Glutamatergic neuron (in vitro differentiated cells): ENCODE measurements at regions not wholly inside any gene's neighbourhood (a gene's known extent, or its start where the extent isn't known, plus 50 kb on each side); places are given as distances from the start of the nearest gene placed in this dataset.
A peak's percentile ranks its signal among the peaks of the same experiment; 100 is the strongest.

Experiments used
- DNase-seq: peaks from one replicate; pipeline ENCODE4 v3.0.0; 2022
- H3K27ac Mint-ChIP-seq: one replicate; pipeline ENCODE4 v1.8.0; 2020; ENCODE audit warnings: mild to moderate bottlenecking, mixed read lengths, inconsistent platforms; ENCODE audit not compliant: unreplicated experiment
- H3K27me3 Mint-ChIP-seq: one replicate; pipeline ENCODE4 v1.8.0; 2020; ENCODE audit warnings: mild to moderate bottlenecking, moderate library complexity, mixed read lengths, inconsistent platforms; ENCODE audit not compliant: unreplicated experiment
- H3K36me3 Mint-ChIP-seq: one replicate; pipeline ENCODE4 v1.8.0; 2020; ENCODE audit warnings: mild to moderate bottlenecking, mixed read lengths, inconsistent platforms; ENCODE audit not compliant: unreplicated experiment
- H3K4me1 Mint-ChIP-seq: one replicate; pipeline ENCODE4 v1.8.0; 2020; ENCODE audit warnings: mild to moderate bottlenecking, low read depth, mixed read lengths, inconsistent platforms; ENCODE audit not compliant: unreplicated experiment
- H3K4me3 Mint-ChIP-seq: one replicate; pipeline ENCODE4 v1.8.0; 2020; ENCODE audit warnings: mild to moderate bottlenecking, mixed read lengths, inconsistent platforms; ENCODE audit not compliant: unreplicated experiment
- H3K9me3 Mint-ChIP-seq: one replicate; pipeline ENCODE4 v1.8.0; 2020; ENCODE audit warnings: mild to moderate bottlenecking, moderate library complexity, mixed read lengths, inconsistent platforms; ENCODE audit not compliant: unreplicated experiment
- TF ChIP-seq, protein P1 (sequence below): fragments of 200-600 bp; sonication (generic); IDR thresholded peaks from one replicate; pipeline ENCODE4 v1.5.0; 2021; ENCODE audit not compliant: partially characterized antibody, unreplicated experiment

DNA sequence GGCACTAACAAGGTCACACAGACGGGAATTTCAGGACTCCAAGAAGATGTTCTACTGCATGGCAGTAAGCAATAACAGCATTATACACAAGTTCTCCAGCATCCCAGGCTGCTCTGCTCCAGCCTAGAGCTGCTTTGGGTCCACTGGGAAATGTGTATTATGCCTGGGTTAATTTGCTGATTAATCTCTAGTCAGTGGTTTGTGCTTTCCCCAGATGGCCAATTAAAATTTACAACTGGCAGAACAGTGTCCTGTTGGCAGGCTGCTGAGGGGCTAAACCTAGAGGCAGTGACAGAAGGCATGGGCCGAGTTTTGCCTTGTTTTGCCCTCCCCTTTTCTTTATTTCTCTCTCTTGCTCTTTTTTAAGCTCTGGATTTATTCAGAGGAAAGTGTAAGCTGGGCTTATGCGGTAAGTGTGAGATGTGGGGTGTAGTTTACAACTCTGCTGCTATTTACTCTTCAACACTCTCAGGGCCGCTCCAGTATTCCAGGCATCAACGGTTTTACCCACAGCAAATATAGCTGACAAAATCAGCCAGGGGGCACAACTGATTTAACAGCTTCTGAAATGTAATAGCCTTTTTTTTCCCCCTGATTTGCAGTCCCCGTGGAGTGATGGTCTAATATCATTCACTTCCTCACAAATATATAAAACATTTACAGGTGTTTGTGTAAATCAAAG, 348.0 kb downstream of the GPD2 start:
- TF ChIP-seq, protein P1, sequence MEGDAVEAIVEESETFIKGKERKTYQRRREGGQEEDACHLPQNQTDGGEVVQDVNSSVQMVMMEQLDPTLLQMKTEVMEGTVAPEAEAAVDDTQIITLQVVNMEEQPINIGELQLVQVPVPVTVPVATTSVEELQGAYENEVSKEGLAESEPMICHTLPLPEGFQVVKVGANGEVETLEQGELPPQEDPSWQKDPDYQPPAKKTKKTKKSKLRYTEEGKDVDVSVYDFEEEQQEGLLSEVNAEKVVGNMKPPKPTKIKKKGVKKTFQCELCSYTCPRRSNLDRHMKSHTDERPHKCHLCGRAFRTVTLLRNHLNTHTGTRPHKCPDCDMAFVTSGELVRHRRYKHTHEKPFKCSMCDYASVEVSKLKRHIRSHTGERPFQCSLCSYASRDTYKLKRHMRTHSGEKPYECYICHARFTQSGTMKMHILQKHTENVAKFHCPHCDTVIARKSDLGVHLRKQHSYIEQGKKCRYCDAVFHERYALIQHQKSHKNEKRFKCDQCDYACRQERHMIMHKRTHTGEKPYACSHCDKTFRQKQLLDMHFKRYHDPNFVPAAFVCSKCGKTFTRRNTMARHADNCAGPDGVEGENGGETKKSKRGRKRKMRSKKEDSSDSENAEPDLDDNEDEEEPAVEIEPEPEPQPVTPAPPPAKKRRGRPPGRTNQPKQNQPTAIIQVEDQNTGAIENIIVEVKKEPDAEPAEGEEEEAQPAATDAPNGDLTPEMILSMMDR, result no peak
- Mint-ChIP-seq H3K27ac (peak overlapping the region; percentile 81), H3K36me3 (no peaks in the 10 kb centered on the region), H3K9me3 (peaks cover 3% of the 10 kb centered on the region), H3K27me3 (peaks cover 2% of the 10 kb centered on the region), H3K4me1 (peaks cover 8% of the 10 kb centered on the region), H3K4me3 (peak overlapping the region; percentile 52)
- peak; percentile 21 for DNase-seq

DNA sequence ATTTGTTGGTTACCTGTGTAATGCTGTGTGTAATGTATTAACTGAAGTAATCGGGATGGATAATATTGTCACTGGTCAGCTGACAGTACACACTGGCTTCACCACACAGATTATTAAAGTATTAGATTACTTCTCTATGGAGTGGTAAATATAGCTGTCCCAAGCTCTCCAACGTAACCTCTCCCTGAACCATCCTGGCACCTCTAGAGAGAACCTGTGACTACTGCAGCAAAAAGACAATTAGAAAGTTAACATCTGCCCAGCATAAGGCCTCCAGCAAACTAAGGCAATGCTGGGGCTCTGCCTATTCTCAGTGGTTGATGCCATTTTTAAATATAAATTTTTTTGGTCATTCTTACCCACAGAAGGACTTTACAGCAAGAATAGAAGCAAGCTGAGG, 351.3 kb downstream of the GPD2 start:
- H3K4me1 Mint-ChIP-seq, result peaks cover 8% of the 10 kb centered on the region

DNA sequence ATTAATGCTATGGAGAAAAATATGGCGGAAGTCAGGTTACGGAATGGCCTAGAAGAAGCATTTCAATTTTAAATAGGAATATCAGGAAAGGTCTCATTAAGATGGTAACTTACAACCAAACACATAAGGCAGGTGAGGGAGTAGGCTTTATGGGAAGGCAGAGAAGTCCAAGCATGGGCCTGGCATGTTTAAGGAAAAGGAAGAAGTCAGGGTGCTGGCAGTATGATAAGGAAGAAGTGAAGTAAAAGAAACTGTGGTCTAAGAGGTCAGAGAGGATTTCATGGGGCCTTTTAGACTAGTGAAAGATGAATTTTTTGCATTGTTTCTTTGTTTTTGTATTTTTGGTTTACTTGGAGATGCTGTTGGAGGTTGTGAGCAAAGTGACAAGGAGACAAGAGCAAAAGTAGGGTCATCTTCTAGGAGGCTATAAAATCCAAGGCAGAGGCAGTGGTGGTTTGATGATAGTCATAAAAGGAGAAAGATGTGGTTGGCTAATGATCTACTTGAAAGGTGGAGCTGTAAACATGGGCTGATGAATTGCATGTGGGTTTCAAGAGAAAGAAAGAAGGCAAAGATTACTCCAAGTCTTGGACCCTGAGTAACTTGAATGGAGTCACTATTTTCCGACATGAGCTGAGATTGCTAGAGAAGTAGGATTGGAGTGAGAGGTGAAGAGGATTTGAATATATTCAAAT, 354.3 kb downstream of the GPD2 start:
- DNase-seq, result no peak
- no peak overlapping the region for H3K27ac Mint-ChIP-seq
- H3K4me1 Mint-ChIP-seq, result no peaks in the 10 kb centered on the region
- no peaks in the 10 kb centered on the region for H3K9me3 Mint-ChIP-seq
- H3K27me3 Mint-ChIP-seq, result peaks cover 2% of the 10 kb centered on the region
- no peak overlapping the region for H3K4me3 Mint-ChIP-seq
- H3K36me3 Mint-ChIP-seq, result no peaks in the 10 kb centered on the region
- TF ChIP-seq, protein P1, result no peak

More for the DNA sequence above, 351.3 kb downstream of the GPD2 start:
- no peak for DNase-seq
- Mint-ChIP-seq H3K36me3 (no peaks in the 10 kb centered on the region), H3K4me3 (no peak overlapping the region), H3K9me3 (no peaks in the 10 kb centered on the region), H3K27ac (no peak overlapping the region), H3K27me3 (peaks cover 2% of the 10 kb centered on the region)
- TF ChIP-seq, protein P1, result no peak

DNA sequence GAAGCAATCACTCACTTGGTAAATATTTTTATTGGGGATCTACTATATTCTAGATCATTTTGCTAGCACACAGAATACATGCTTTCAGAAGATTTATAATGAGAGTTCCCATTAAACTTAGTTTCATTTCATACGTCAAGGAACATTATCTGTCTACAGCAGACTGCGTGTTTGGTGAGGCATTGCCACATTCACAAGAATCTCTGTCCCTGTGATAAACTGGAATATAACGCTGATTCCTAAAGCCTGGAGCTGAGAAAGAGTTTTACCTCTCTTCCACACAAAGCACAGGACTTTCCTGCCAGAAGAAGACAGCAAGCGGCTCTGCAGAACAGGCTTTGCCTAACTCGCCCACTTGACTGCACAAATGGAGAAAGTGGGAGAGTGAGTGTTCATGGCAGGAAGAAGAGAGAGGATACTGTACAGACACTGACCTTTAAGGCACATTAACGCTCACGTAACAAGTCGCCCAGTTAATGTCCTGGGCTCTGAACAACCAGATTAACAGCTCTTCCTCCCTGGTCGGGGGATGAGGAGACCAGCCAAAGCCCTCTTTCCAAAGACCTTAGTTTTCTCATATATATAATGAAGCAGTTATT, 356.2 kb downstream of the GPD2 start:
- H3K27ac Mint-ChIP-seq, result no peak overlapping the region
- TF ChIP-seq, protein P1, result no peak

DNA sequence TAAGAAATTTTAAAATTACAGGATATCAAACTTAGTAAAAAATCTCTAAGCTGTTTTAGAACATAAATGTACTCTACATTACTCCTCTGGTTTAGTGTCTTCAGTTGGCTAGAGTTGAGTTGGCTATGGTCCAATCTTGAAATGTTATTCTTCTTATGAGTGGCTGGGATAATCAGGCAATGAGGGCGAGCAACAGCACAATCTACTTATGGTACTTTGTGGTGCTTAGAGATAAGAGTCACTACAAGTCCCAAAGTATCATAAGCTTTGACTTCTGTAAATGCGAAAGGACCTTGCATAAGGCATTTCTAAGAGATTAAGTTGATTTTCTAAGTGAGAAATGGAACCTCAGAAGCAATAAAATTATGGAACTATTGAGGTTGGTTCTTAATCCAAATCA, 361.7 kb downstream of the GPD2 start:
- Mint-ChIP-seq H3K27me3 (peaks cover 2% of the 10 kb centered on the region), H3K9me3 (no peaks in the 10 kb centered on the region), H3K36me3 (no peaks in the 10 kb centered on the region), H3K27ac (no peak overlapping the region), H3K4me1 (peaks cover 5% of the 10 kb centered on the region), H3K4me3 (no peak overlapping the region)
- TF ChIP-seq, protein P1, result no peak
- DNase-seq, result no peak

More for the DNA sequence above, 356.2 kb downstream of the GPD2 start:
- no peak overlapping the region for H3K4me3 Mint-ChIP-seq
- H3K27me3 Mint-ChIP-seq, result peaks cover 2% of the 10 kb centered on the region
- H3K4me1 Mint-ChIP-seq, result no peaks in the 10 kb centered on the region
- no peak for DNase-seq
- no peaks in the 10 kb centered on the region for H3K9me3 Mint-ChIP-seq
- H3K36me3 Mint-ChIP-seq, result no peaks in the 10 kb centered on the region
